Nephron (organoid): ENCODE measurements at regions not wholly inside any gene's neighbourhood (a gene's known extent, or its start where the extent isn't known, plus 50 kb on each side); places are given as distances from the start of the nearest gene placed in this dataset.
"Not testable (repeated sequence)": the region's sequence is repeated elsewhere in the genome, so short reads cannot be mapped to it uniquely, and the experiment has no call there.

ENCODE experiments used
- H3K27ac Mint-ChIP-seq, 3 experiments: 2 replicates each; pipeline ENCODE4 v1.8.0; 2020; ENCODE audit warnings: mixed read lengths in 3 of 3, mild to moderate bottlenecking in 2 of 3, moderate library complexity in 1 of 3
- H3K27me3 Mint-ChIP-seq: 2 replicates; pipeline ENCODE4 v1.8.0; 2021; ENCODE audit warnings: low read depth, mild to moderate bottlenecking, moderate library complexity, mixed read lengths
- H3K36me3 Mint-ChIP-seq: 2 replicates; pipeline ENCODE4 v1.8.0; 2020; ENCODE audit warnings: low read depth, mixed read lengths
- H3K4me1 Mint-ChIP-seq: 2 replicates; pipeline ENCODE4 v1.8.0; 2020; ENCODE audit warnings: mixed read lengths
- H3K4me3 Mint-ChIP-seq, 3 experiments: 2 replicates each; pipeline ENCODE4 v1.8.0; 2020; ENCODE audit warnings: mild to moderate bottlenecking in 3 of 3, mixed read lengths in 3 of 3, moderate library complexity in 2 of 3
- H3K9me3 Mint-ChIP-seq: 2 replicates; pipeline ENCODE4 v1.8.0; 2020; ENCODE audit warnings: mixed read lengths
- TF ChIP-seq, protein P1 (sequence below), 3 experiments: fragments of 200-600 bp; sonication (generic); IDR thresholded peaks; one replicate each; pipeline ENCODE4 v1.5.0; 2021; ENCODE audit warnings: antibody characterized with exemption in 3 of 3; ENCODE audit not compliant: unreplicated experiment in 3 of 3

DNA sequence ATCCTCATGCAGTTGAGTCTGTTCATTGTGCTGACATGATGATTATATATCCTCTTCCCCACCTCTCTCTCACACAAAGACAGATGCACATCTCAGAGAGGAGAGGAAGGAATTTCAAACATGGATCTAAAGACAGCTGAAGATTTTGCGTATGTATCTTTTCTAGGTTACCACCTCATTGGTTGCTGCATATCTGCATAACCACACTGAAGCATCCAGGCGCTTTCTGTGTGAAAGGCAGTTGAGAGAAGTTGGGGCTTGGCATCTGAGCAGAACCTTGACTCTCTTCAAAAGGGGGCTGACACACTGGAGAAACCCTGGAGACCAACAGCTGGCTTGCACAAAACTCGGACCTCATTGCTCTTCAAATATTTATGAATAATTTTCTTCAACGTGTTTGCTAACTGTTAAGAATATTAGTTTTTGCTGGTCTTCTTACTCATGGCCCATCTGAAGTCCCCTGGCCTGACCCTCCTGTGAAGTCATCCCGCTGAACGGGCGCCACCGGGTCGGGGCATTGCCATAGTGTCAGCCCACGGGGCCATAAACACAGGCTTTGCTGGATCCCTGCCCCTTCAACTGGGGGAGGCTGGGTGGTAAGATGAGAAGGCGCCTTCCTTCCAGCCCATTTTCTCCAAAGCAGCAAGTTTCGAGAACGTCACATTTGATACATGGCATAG lies 593.2 kb upstream of the CLINT1 start:
- Mint-ChIP-seq H3K27ac (peak overlapping the region; percentile 55 to 95 (median 88)), H3K4me3 (peak overlapping the region in 1 of 3 experiments; percentile 6), H3K27me3 (peaks cover 11% of the 10 kb centered on the region), H3K4me1 (peaks cover 34% of the 10 kb centered on the region), H3K36me3 (no peaks in the 10 kb centered on the region), H3K9me3 (peaks cover 11% of the 10 kb centered on the region)
- TF ChIP-seq, protein P1, sequence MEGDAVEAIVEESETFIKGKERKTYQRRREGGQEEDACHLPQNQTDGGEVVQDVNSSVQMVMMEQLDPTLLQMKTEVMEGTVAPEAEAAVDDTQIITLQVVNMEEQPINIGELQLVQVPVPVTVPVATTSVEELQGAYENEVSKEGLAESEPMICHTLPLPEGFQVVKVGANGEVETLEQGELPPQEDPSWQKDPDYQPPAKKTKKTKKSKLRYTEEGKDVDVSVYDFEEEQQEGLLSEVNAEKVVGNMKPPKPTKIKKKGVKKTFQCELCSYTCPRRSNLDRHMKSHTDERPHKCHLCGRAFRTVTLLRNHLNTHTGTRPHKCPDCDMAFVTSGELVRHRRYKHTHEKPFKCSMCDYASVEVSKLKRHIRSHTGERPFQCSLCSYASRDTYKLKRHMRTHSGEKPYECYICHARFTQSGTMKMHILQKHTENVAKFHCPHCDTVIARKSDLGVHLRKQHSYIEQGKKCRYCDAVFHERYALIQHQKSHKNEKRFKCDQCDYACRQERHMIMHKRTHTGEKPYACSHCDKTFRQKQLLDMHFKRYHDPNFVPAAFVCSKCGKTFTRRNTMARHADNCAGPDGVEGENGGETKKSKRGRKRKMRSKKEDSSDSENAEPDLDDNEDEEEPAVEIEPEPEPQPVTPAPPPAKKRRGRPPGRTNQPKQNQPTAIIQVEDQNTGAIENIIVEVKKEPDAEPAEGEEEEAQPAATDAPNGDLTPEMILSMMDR (IDR thresholded peaks at IDR 0.05; ENCODE audit: unreplicated experiment in 3 of 3) = no peak

- Mint-ChIP-seq H3K27ac (peak overlapping the region; percentile 55 to 95 (median 88)), H3K36me3 (no peaks in the 10 kb centered on the region), H3K4me1 (peaks cover 34% of the 10 kb centered on the region), H3K9me3 (peaks cover 13% of the 10 kb centered on the region), H3K4me3 (peak overlapping the region in 1 of 3 experiments; percentile 6), H3K27me3 (peaks cover 11% of the 10 kb centered on the region)
- TF ChIP-seq, protein P1 (IDR thresholded peaks at IDR 0.05; ENCODE audit: unreplicated experiment in 3 of 3) = no peak
Measured at GRCh38 chr5:158451203-158451992, 592.5 kb upstream of the CLINT1 start.

DNA sequence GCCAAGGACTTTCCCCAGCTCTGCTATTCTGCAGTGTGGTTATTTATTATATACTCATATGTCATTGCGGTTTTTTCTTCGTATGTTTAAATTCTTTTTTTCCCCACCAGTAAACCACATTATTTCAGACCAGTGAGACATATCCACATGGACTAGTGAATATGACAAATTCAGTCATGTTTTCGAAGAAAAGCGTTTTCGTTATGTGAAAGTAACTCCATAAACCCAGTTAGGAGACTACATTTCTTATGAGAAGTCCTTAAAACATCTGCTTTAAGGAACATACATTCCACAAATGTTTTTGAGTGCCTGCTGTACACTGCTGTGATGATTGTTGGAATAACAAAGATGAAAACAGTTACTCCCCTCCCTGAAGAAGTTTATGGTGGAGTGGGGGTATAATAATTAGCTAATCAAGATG lies 591.8 kb upstream of the CLINT1 start:
- H3K27me3 Mint-ChIP-seq = peaks cover 11% of the 10 kb centered on the region
- H3K4me3 Mint-ChIP-seq = no peak overlapping the region
- H3K36me3 Mint-ChIP-seq = peaks cover 4% of the 10 kb centered on the region
- H3K9me3 Mint-ChIP-seq = peaks cover 20% of the 10 kb centered on the region
- TF ChIP-seq, protein P1 (IDR thresholded peaks at IDR 0.05; ENCODE audit: unreplicated experiment in 3 of 3) = no peak
- peak overlapping the region; percentile 55 to 95 (median 88) for H3K27ac Mint-ChIP-seq
- H3K4me1 Mint-ChIP-seq = peaks cover 34% of the 10 kb centered on the region

DNA sequence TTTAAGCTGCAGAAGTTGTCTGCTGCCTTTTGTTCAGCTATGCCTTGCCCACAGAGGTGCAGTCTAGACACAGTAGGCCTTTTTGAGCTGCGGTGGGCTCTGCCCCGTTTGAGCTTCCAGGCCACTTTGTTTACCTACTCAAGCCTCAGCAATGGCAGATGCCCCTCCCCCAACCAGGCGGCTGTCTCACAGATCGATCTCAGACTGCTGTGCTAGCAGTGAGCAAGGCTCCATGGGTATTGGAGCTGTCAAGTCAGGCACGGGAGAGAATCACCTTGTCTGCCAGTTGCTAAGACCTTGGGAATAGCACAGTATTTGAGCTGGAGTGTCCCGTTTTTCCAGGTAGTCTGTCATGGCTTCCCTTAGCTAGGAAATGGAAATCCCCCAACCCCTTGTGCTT lies 587.8 kb upstream of the CLINT1 start:
- not testable (repeated sequence) for H3K4me3 Mint-ChIP-seq, H3K27ac Mint-ChIP-seq, H3K27me3 Mint-ChIP-seq, H3K36me3 Mint-ChIP-seq
- H3K9me3 Mint-ChIP-seq = peaks cover 41% of the 10 kb centered on the region
- H3K4me1 Mint-ChIP-seq = peaks cover 22% of the 10 kb centered on the region

DNA sequence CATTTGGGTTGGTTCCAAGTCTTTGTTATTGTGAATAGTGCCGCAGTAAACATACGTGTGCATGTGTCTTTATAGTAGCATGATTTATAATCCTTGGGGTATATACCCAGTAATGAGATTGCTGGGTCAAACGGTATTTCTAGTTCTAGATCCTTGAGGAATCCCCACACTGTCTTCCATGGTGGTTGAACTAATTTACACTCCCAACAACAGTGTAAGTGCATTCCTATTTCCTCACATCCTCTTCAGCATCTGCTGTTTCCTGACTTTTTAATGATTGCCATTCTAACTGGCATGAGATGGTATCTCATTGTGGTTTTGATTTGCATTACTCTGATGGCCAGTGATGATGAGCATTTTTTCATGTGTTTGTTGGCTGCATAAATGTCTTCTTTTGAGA lies 580.3 kb upstream of the CLINT1 start:
- not testable (repeated sequence) for H3K4me3 Mint-ChIP-seq, H3K36me3 Mint-ChIP-seq, H3K27me3 Mint-ChIP-seq, H3K4me1 Mint-ChIP-seq, H3K27ac Mint-ChIP-seq
- peaks cover 21% of the 10 kb centered on the region for H3K9me3 Mint-ChIP-seq

DNA sequence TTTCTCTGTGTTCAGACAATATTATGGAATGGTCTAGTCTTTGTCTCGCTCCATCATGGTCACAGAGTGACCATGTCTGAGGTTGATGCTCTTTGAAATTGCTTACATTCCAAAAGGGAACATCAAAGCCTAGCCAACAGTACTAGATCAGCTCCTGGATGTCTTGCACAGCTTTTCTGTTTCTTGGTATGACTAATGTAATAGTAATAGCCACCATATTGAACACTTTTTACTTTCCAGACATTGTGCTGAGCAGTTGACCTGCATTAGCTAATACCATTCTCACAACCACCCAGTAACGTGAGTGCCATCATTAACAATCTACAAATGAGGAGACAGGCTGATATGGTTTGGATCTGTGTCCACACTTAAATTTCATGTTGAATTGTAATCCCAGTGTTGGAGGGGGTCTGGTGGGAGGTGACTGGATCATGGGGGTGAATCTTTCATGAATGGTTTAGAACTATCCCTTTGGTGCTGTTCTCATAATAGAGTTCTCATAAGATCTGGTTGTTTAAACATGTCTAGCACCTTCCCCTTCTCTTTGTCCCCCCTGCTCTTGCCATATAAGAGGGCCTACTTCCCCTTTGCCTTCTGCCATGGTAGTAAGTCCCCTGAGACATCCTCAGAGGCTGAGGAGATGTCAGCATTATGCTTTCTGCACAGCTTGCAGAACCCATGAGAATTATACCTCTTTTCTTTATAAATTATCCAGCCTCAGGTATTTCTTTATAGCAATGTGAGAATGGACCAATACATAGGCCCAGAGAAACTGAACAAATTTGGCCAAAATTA lies 577.5 kb upstream of the CLINT1 start:
- Mint-ChIP-seq H3K27ac (no peak overlapping the region), H3K36me3 (no peaks in the 10 kb centered on the region), H3K9me3 (peaks cover 4% of the 10 kb centered on the region), H3K4me1 (peaks cover 5% of the 10 kb centered on the region), H3K4me3 (no peak overlapping the region), H3K27me3 (no peaks in the 10 kb centered on the region)
- TF ChIP-seq, protein P1 (IDR thresholded peaks at IDR 0.05; ENCODE audit: unreplicated experiment in 3 of 3) = no peak
